Chondrocyte (in vitro differentiated cells): ENCODE measurements at regions not wholly inside any gene's neighbourhood (a gene's known extent, or its start where the extent isn't known, plus 50 kb on each side); places are given as distances from the start of the nearest gene placed in this dataset.

ENCODE experiments used
- DNase-seq: peaks from one replicate; pipeline ENCODE4 v3.0.0; 2021; ENCODE audit warnings: mixed read lengths, low spot score
- H3K27ac Mint-ChIP-seq: one replicate; pipeline ENCODE4 v1.8.0; 2021; ENCODE audit warnings: mild to moderate bottlenecking, moderate library complexity, mixed read lengths; ENCODE audit not compliant: unreplicated experiment
- H3K27me3 Mint-ChIP-seq: 2 replicates; pipeline ENCODE4 v1.8.0; 2021; ENCODE audit warnings: low read depth, mixed read lengths
- H3K36me3 Mint-ChIP-seq: 2 replicates; pipeline ENCODE4 v1.8.0; 2021; ENCODE audit warnings: low read depth, mixed read lengths
- H3K4me1 Mint-ChIP-seq: 2 replicates; pipeline ENCODE4 v1.8.0; 2021; ENCODE audit warnings: low read depth, mild to moderate bottlenecking, mixed read lengths
- H3K4me3 Mint-ChIP-seq: one replicate; pipeline ENCODE4 v1.8.0; 2021; ENCODE audit warnings: mild to moderate bottlenecking, moderate library complexity, mixed read lengths; ENCODE audit not compliant: unreplicated experiment
- H3K9me3 Mint-ChIP-seq: 2 replicates; pipeline ENCODE4 v1.8.0; 2021; ENCODE audit warnings: low read depth, mixed read lengths
- CTCF ChIP-seq: fragments of 200-600 bp; sonication (generic); IDR thresholded peaks from 2 replicates; pipeline ENCODE4 v1.5.0; 2021; ENCODE audit warnings: antibody characterized with exemption, mild to moderate bottlenecking, moderate library complexity

GRCh38 chr11:86151174-86152005 is 82.5 kb upstream of the PICALM start:
- Mint-ChIP-seq H3K4me1 (peaks cover 70% of the 10 kb centered on the region), H3K27me3 (no peaks in the 10 kb centered on the region), H3K9me3 (no peaks in the 10 kb centered on the region), H3K36me3 (no peaks in the 10 kb centered on the region), H3K4me3 (peak overlapping the region; percentile 29), H3K27ac (peak overlapping the region; percentile 97)
- peak; percentile 95 for DNase-seq
- no peak for TF ChIP-seq CTCF

GRCh38 chr11:86150847-86151173 is 81.9 kb upstream of the PICALM start:
- H3K4me1 Mint-ChIP-seq, result peaks cover 67% of the 10 kb centered on the region
- no peak for DNase-seq
- H3K27ac Mint-ChIP-seq, result peak overlapping the region; percentile 97
- H3K9me3 Mint-ChIP-seq, result no peaks in the 10 kb centered on the region
- H3K36me3 Mint-ChIP-seq, result no peaks in the 10 kb centered on the region
- H3K27me3 Mint-ChIP-seq, result no peaks in the 10 kb centered on the region
- TF ChIP-seq CTCF, result no peak
- no peak overlapping the region for H3K4me3 Mint-ChIP-seq

GRCh38 chr11:86149792-86150191 is 80.9 kb upstream of the PICALM start:
- H3K27me3 Mint-ChIP-seq, result no peaks in the 10 kb centered on the region
- H3K4me3 Mint-ChIP-seq, result peak overlapping the region; percentile 35
- H3K4me1 Mint-ChIP-seq, result peaks cover 72% of the 10 kb centered on the region
- peak overlapping the region; percentile 56 for H3K27ac Mint-ChIP-seq
- no peak for DNase-seq
- H3K9me3 Mint-ChIP-seq, result no peaks in the 10 kb centered on the region
- TF ChIP-seq CTCF, result no peak
- no peaks in the 10 kb centered on the region for H3K36me3 Mint-ChIP-seq

GRCh38 chr11:86148345-86148747 is 79.5 kb upstream of the PICALM start:
- no peak for DNase-seq
- Mint-ChIP-seq H3K36me3 (no peaks in the 10 kb centered on the region), H3K9me3 (no peaks in the 10 kb centered on the region), H3K27ac (peak overlapping the region; percentile 55), H3K27me3 (no peaks in the 10 kb centered on the region), H3K4me3 (no peak overlapping the region), H3K4me1 (peaks cover 79% of the 10 kb centered on the region)
- no peak for TF ChIP-seq CTCF

GRCh38 chr11:86147004-86147403 is 78.1 kb upstream of the PICALM start:
- no peaks in the 10 kb centered on the region for H3K27me3 Mint-ChIP-seq

More at GRCh38 chr11:86147004-86147403, 78.1 kb upstream of the PICALM start:
- no peak for TF ChIP-seq CTCF
- Mint-ChIP-seq H3K4me1 (peaks cover 66% of the 10 kb centered on the region), H3K36me3 (no peaks in the 10 kb centered on the region), H3K4me3 (no peak overlapping the region), H3K27ac (no peak overlapping the region), H3K9me3 (no peaks in the 10 kb centered on the region)
- no peak for DNase-seq
